ENCODE measurements at regions not wholly inside any gene's neighbourhood (a gene's known extent, or its start where the extent isn't known, plus 50 kb on each side); places are given as distances from the start of the nearest gene placed in this dataset.

- POLR2A ChIA-PET = no interaction called here
- CTCF ChIA-PET = no interaction called here
Observed at GRCh38 chr1:4928186-4928585, 273.8 kb downstream of the AJAP1 start.

GRCh38 chr1:4924356-4924755, 269.9 kb downstream of the AJAP1 start:
- POLR2A ChIA-PET = no interaction called here
- CTCF ChIA-PET = no interaction called here
- TF ChIP-seq FOXK2 (IDR thresholded peaks at IDR 0.05) = no peak
- TF ChIP-seq NFRKB (IDR thresholded peaks at IDR 0.05) = no peak
- no peak for TF ChIP-seq SP1 (IDR thresholded peaks at IDR 0.05)
- TF ChIP-seq ZNF384 (IDR thresholded peaks at IDR 0.05) = no peak
- TF ChIP-seq FOXA1 (IDR thresholded peaks at IDR 0.05) = no peak
- TF ChIP-seq L3MBTL2 (conservative IDR thresholded peaks at IDR 0.05) = no peak
- TF ChIP-seq LEF1 (IDR thresholded peaks at IDR 0.05; ENCODE audit: borderline replicate concordance) = no peak
- no peak for TF ChIP-seq ARNT (IDR thresholded peaks at IDR 0.05)
- no peak for TF ChIP-seq SUZ12 (IDR thresholded peaks at IDR 0.05)
- no peak for TF ChIP-seq TARDBP (IDR thresholded peaks at IDR 0.05)
- no peak for DNase-seq (ENCODE audit: extremely low spot score)

More at GRCh38 chr1:4928186-4928585, 273.8 kb downstream of the AJAP1 start:
- no peak for DNase-seq (ENCODE audit: extremely low spot score)
- TF ChIP-seq NFRKB (IDR thresholded peaks at IDR 0.05) = no peak
- no peak for TF ChIP-seq SUZ12 (IDR thresholded peaks at IDR 0.05)
- no peak for TF ChIP-seq LEF1 (IDR thresholded peaks at IDR 0.05; ENCODE audit: borderline replicate concordance)
- no peak for TF ChIP-seq ELF4 (IDR thresholded peaks at IDR 0.05)

GRCh38 chr1:4916610-4917009, 262.2 kb downstream of the AJAP1 start:
- ChIA-PET POLR2A (no interaction called here), CTCF (no interaction called here)
- no peak for DNase-seq (ENCODE audit: extremely low spot score)
- TF ChIP-seq PKNOX1 (IDR thresholded peaks at IDR 0.05) = no peak
- TF ChIP-seq SUZ12 (IDR thresholded peaks at IDR 0.05) = no peak
- TF ChIP-seq FOXM1 (IDR thresholded peaks at IDR 0.05; ENCODE audit: borderline replicate concordance) = no peak
- no peak for TF ChIP-seq FOXK2 (IDR thresholded peaks at IDR 0.05)
- TF ChIP-seq ZNF384 (IDR thresholded peaks at IDR 0.05) = no peak
- no peak for TF ChIP-seq L3MBTL2 (conservative IDR thresholded peaks at IDR 0.05)
- TF ChIP-seq LEF1 (IDR thresholded peaks at IDR 0.05; ENCODE audit: borderline replicate concordance) = no peak
- TF ChIP-seq BHLHE40 (IDR thresholded peaks at IDR 0.05; ENCODE audit: borderline replicate concordance) = no peak
- no peak for TF ChIP-seq ARNT (IDR thresholded peaks at IDR 0.05)
- TF ChIP-seq HDGF (IDR thresholded peaks at IDR 0.05; ENCODE audit: borderline replicate concordance) = no peak
- no peak for TF ChIP-seq NFRKB (IDR thresholded peaks at IDR 0.05)
- no peak for TF ChIP-seq SP1 (IDR thresholded peaks at IDR 0.05)
- no peak for TF ChIP-seq ELF4 (IDR thresholded peaks at IDR 0.05)
- no peak for TF ChIP-seq CTBP1 (IDR thresholded peaks at IDR 0.05; ENCODE audit: borderline replicate concordance)
- TF ChIP-seq TARDBP (IDR thresholded peaks at IDR 0.05) = no peak
- no peak for TF ChIP-seq FOXA1 (IDR thresholded peaks at IDR 0.05)

- ChIA-PET CTCF (no interaction called here), POLR2A (no interaction called here)
- TF ChIP-seq SP1 (IDR thresholded peaks at IDR 0.05) = no peak
- no peak for TF ChIP-seq HDGF (IDR thresholded peaks at IDR 0.05; ENCODE audit: borderline replicate concordance)
- TF ChIP-seq PKNOX1 (IDR thresholded peaks at IDR 0.05) = no peak
- no peak for TF ChIP-seq FOXM1 (IDR thresholded peaks at IDR 0.05; ENCODE audit: borderline replicate concordance)
- TF ChIP-seq FOXA1 (IDR thresholded peaks at IDR 0.05) = no peak
- no peak for TF ChIP-seq CTBP1 (IDR thresholded peaks at IDR 0.05; ENCODE audit: borderline replicate concordance)
- TF ChIP-seq ELF4 (IDR thresholded peaks at IDR 0.05) = no peak
- TF ChIP-seq BHLHE40 (IDR thresholded peaks at IDR 0.05; ENCODE audit: borderline replicate concordance) = no peak
- TF ChIP-seq TARDBP (IDR thresholded peaks at IDR 0.05) = no peak
- TF ChIP-seq L3MBTL2 (conservative IDR thresholded peaks at IDR 0.05) = no peak
- TF ChIP-seq ZNF384 (IDR thresholded peaks at IDR 0.05) = no peak
- no peak for DNase-seq (ENCODE audit: extremely low spot score)
Observed at GRCh38 chr1:4915154-4915553, 260.7 kb downstream of the AJAP1 start.

- ChIA-PET POLR2A (no interaction called here), CTCF (no interaction called here)
- no peak for TF ChIP-seq BHLHE40 (IDR thresholded peaks at IDR 0.05; ENCODE audit: borderline replicate concordance)
- TF ChIP-seq L3MBTL2 (conservative IDR thresholded peaks at IDR 0.05) = no peak
- TF ChIP-seq CTBP1 (IDR thresholded peaks at IDR 0.05; ENCODE audit: borderline replicate concordance) = no peak
- TF ChIP-seq SP1 (IDR thresholded peaks at IDR 0.05) = no peak
- TF ChIP-seq HDGF (IDR thresholded peaks at IDR 0.05; ENCODE audit: borderline replicate concordance) = no peak
- TF ChIP-seq ZNF384 (IDR thresholded peaks at IDR 0.05) = no peak
- TF ChIP-seq PKNOX1 (IDR thresholded peaks at IDR 0.05) = no peak
- no peak for TF ChIP-seq ELF4 (IDR thresholded peaks at IDR 0.05)
- TF ChIP-seq NFRKB (IDR thresholded peaks at IDR 0.05) = no peak
- TF ChIP-seq ARNT (IDR thresholded peaks at IDR 0.05) = no peak
- TF ChIP-seq TARDBP (IDR thresholded peaks at IDR 0.05) = no peak
- no peak for TF ChIP-seq LEF1 (IDR thresholded peaks at IDR 0.05; ENCODE audit: borderline replicate concordance)
- TF ChIP-seq FOXK2 (IDR thresholded peaks at IDR 0.05) = no peak
- TF ChIP-seq SUZ12 (IDR thresholded peaks at IDR 0.05) = no peak
- no peak for TF ChIP-seq FOXA1 (IDR thresholded peaks at IDR 0.05)
- no peak for TF ChIP-seq FOXM1 (IDR thresholded peaks at IDR 0.05; ENCODE audit: borderline replicate concordance)
- no peak for DNase-seq (ENCODE audit: extremely low spot score)
Observed at GRCh38 chr1:4908486-4908885, 254.1 kb downstream of the AJAP1 start.

GRCh38 chr1:4894566-4894965, 240.2 kb downstream of the AJAP1 start:
- TF ChIP-seq PKNOX1 (IDR thresholded peaks at IDR 0.05) (no peak), FOXA1 (IDR thresholded peaks at IDR 0.05) (no peak), CTBP1 (IDR thresholded peaks at IDR 0.05; ENCODE audit: borderline replicate concordance) (no peak), SP1 (IDR thresholded peaks at IDR 0.05) (no peak), HDGF (IDR thresholded peaks at IDR 0.05; ENCODE audit: borderline replicate concordance) (no peak), ARNT (IDR thresholded peaks at IDR 0.05) (no peak), FOXK2 (IDR thresholded peaks at IDR 0.05) (no peak), TARDBP (IDR thresholded peaks at IDR 0.05) (no peak), ZNF384 (IDR thresholded peaks at IDR 0.05) (no peak), ELF4 (IDR thresholded peaks at IDR 0.05) (no peak), L3MBTL2 (conservative IDR thresholded peaks at IDR 0.05) (no peak), SUZ12 (IDR thresholded peaks at IDR 0.05) (no peak), FOXM1 (IDR thresholded peaks at IDR 0.05; ENCODE audit: borderline replicate concordance) (no peak), BHLHE40 (IDR thresholded peaks at IDR 0.05; ENCODE audit: borderline replicate concordance) (no peak), LEF1 (IDR thresholded peaks at IDR 0.05; ENCODE audit: borderline replicate concordance) (no peak), NFRKB (IDR thresholded peaks at IDR 0.05) (no peak)
- DNase-seq (ENCODE audit: extremely low spot score) = no peak
- ChIA-PET POLR2A (no interaction called here), CTCF (no interaction called here)

Data from HEK293T (cell line).